ENCODE measurements at regions not wholly inside any gene's neighbourhood (a gene's known extent, or its start where the extent isn't known, plus 50 kb on each side); places are given as distances from the start of the nearest gene placed in this dataset.

DNA sequence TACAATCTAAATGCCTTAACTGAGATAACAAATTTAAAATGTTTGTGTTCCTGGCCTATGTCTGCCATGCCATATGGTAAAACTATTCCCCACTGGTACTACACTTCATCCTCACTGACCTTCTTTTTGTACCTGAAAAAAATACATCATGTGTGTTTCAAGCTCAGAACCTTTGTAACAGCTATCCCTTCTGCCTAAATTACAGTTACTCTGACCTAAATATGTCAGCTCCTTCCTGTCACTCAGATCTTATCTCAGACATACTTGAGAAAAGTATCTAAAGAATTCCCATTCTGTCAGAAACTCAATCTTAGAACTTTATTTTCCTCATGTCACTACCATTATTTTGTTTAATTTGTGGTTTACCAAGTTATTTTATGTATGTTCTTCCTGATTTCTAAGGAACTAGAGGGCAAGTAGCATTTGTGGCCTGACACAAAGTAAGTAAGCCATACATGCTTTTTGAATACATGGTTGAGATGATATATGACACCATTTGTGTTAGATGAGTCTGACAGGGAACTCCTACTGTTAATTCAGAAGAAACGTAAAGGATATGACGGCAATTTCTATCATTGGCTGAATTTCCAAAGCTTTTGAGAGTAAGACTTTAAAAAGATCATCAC lies 456.5 kb upstream of the NDST3 start:
- TF ChIP-seq, protein P1, sequence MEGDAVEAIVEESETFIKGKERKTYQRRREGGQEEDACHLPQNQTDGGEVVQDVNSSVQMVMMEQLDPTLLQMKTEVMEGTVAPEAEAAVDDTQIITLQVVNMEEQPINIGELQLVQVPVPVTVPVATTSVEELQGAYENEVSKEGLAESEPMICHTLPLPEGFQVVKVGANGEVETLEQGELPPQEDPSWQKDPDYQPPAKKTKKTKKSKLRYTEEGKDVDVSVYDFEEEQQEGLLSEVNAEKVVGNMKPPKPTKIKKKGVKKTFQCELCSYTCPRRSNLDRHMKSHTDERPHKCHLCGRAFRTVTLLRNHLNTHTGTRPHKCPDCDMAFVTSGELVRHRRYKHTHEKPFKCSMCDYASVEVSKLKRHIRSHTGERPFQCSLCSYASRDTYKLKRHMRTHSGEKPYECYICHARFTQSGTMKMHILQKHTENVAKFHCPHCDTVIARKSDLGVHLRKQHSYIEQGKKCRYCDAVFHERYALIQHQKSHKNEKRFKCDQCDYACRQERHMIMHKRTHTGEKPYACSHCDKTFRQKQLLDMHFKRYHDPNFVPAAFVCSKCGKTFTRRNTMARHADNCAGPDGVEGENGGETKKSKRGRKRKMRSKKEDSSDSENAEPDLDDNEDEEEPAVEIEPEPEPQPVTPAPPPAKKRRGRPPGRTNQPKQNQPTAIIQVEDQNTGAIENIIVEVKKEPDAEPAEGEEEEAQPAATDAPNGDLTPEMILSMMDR (IDR thresholded peaks at IDR 0.05): no peak
- no peak for TF ChIP-seq ZFX (IDR thresholded peaks at IDR 0.05; ENCODE audit: borderline replicate concordance)
